Neutrophil (primary cell): ENCODE measurements at regions not wholly inside any gene's neighbourhood (a gene's known extent, or its start where the extent isn't known, plus 50 kb on each side); places are given as distances from the start of the nearest gene placed in this dataset.

ENCODE experiments used
- H3K27ac ChIP-seq: fragments of 200-600 bp; sonication (generic); 2 replicates; pipeline ENCODE4 v1.5.1; 2016; ENCODE audit warnings: mild to moderate bottlenecking, moderate library complexity
- H3K27me3 ChIP-seq: fragments of 200-600 bp; sonication (generic); 2 replicates; pipeline ENCODE4 v1.6.0; 2016; ENCODE audit warnings: mild to moderate bottlenecking
- H3K36me3 ChIP-seq: fragments of 200-600 bp; sonication (generic); 2 replicates; pipeline ENCODE4 v1.5.1; 2017
- H3K4me1 ChIP-seq, 2 experiments: fragments of 200-600 bp in 1 of 2; sonication (generic) in 1 of 2; 1 replicate in 1 of 2; 2 replicates in 1 of 2; pipeline versions ENCODE4 v1.5.1 to v1.6.1; 2013 to 2016; ENCODE audit warnings: low read depth in 1 of 2, low read length in 1 of 2, mild to moderate bottlenecking in 1 of 2, moderate library complexity in 1 of 2; ENCODE audit not compliant: control insufficient read depth in 1 of 2, insufficient read depth in 1 of 2
- H3K4me3 ChIP-seq, 2 experiments: fragments of 200-600 bp in 1 of 2; sonication (generic) in 1 of 2; 1 replicate in 1 of 2; 2 replicates in 1 of 2; pipeline ENCODE4 v1.5.1; 2013 to 2016; ENCODE audit warnings: low read depth in 1 of 2, low read length in 1 of 2, mild to moderate bottlenecking in 1 of 2, moderate library complexity in 1 of 2
- H3K9me3 ChIP-seq: fragments of 200-600 bp; sonication (generic); 2 replicates; pipeline ENCODE4 v1.5.1; 2016
- CTCF ChIP-seq: fragments of 200-600 bp; sonication (generic); IDR thresholded peaks from 2 replicates; pipeline ENCODE4 v1.5.1; 2016; ENCODE audit warnings: antibody characterized with exemption

- H3K9me3 ChIP-seq = no peaks in the 10 kb centered on the region
- H3K27ac ChIP-seq = no peak overlapping the region
- no peaks in the 10 kb centered on the region for H3K36me3 ChIP-seq
- peaks cover 82% of the 10 kb centered on the region for H3K27me3 ChIP-seq
- H3K4me3 ChIP-seq = no peak overlapping the region
- TF ChIP-seq CTCF = no peak
- peaks cover 0 to 6% of the 10 kb centered on the region in 2 experiments for H3K4me1 ChIP-seq
Observed at GRCh38 chr10:28874210-28874609, 196.9 kb downstream of the BAMBI start.

GRCh38 chr10:28875549-28876081 is 198.3 kb downstream of the BAMBI start:
- Histone ChIP-seq H3K27me3 (peaks cover 74% of the 10 kb centered on the region), H3K9me3 (no peaks in the 10 kb centered on the region), H3K27ac (no peak overlapping the region), H3K36me3 (no peaks in the 10 kb centered on the region), H3K4me1 (peaks cover 0 to 6% of the 10 kb centered on the region in 2 experiments), H3K4me3 (no peak overlapping the region)
- no peak for TF ChIP-seq CTCF

DNA sequence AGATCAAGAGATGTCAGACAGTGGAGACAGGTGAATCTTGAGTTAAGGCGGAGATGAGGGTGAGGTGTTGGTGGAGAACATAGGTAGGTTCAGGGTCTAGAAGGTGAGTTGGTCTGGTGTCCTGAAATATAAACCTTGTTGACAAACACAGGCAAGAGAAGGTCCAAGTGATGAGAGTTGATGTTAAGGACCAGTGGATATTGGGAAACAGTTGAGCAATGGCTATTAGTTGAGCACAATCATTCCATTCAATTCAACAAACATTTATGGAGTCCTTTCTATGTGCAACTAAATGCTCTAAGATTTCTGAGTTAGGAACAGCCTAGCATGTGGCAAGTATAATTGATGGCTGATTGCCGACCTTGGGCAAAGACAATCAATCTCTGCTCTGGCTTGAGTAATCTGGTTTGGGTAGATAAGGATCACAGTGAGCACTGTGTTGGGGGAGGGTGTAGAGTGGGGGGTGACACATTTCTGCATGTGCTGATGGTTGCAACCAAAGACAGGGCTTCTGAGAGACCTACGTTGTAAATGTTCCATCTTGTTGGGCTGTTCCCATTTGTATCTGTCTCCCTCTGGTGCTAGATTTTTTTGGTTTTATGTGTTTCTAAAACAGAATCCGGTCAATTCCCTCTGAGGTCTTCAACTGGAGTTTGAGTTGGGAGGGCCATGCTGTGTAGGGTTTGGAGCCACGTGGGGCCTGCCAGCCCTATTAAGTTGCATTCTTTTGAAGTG is 201.1 kb downstream of the BAMBI start:
- Histone ChIP-seq H3K9me3 (no peaks in the 10 kb centered on the region), H3K36me3 (no peaks in the 10 kb centered on the region), H3K27me3 (peaks cover 51% of the 10 kb centered on the region), H3K4me1 (no peaks in the 10 kb centered on the region), H3K4me3 (no peak overlapping the region), H3K27ac (no peak overlapping the region)
- no peak for TF ChIP-seq CTCF

GRCh38 chr10:28879246-28879645 is 201.9 kb downstream of the BAMBI start:
- Histone ChIP-seq H3K27ac (no peak overlapping the region), H3K4me1 (no peaks in the 10 kb centered on the region), H3K27me3 (peaks cover 43% of the 10 kb centered on the region), H3K9me3 (no peaks in the 10 kb centered on the region), H3K36me3 (no peaks in the 10 kb centered on the region), H3K4me3 (no peak overlapping the region)
- no peak for TF ChIP-seq CTCF

DNA sequence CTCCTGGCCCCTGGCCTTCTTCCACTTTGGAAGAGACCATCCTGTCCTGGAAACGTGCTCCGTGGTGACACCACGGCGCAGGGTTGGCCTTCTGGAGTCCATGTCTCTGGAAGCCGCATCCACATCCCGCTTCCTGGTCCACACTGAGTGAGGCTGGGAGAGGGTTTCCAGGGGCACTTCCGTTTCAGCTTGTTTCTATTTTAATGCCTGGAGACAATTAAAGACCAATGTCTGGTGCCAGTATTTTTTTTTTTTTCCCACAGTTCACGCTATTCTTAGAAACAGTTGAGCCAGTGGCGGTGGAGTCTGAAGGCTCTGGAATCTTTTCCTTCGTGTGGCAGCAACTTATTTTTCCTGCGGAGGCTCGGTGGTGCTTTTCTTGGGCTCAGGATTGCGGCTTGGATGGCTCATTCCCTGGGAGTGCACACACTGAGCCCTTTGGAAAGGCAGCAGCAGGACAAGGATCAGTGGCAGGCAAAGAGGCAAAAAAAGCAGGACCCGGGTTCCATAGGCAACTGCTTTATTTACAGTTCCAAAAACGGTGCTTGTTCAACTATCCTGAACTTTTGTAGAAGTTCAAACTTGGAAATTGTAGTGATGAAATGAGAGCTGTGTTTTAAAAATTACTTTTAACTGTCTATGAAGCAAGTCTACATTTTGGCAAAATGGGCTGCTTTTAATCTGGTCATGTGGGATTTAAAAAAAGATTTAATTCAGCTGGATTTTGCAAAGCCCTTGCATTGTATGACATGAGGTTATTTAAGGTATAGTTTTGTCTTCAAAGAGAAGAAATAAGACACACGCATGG is 202.8 kb downstream of the BAMBI start:
- Histone ChIP-seq H3K9me3 (no peaks in the 10 kb centered on the region), H3K27me3 (peaks cover 35% of the 10 kb centered on the region), H3K4me3 (no peak overlapping the region), H3K36me3 (no peaks in the 10 kb centered on the region), H3K27ac (no peak overlapping the region), H3K4me1 (no peaks in the 10 kb centered on the region)
- no peak for TF ChIP-seq CTCF
